Activated naive CD4-positive, alpha-beta T cell treated with anti-CD3 and anti-CD28 coated beads, Interleukin-2, amount 50 U/mL, for 16 hours (primary cell): ENCODE measurements at regions not wholly inside any gene's neighbourhood (a gene's known extent, or its start where the extent isn't known, plus 50 kb on each side); places are given as distances from the start of the nearest gene placed in this dataset.

ENCODE experiments used
- DNase-seq: peaks from one replicate; pipeline ENCODE4 v3.0.0-alpha.2; 2020

GRCh38 chr20:39954621-39955020 lies 734.4 kb downstream of the MAFB start:
- no peak for DNase-seq

DNA sequence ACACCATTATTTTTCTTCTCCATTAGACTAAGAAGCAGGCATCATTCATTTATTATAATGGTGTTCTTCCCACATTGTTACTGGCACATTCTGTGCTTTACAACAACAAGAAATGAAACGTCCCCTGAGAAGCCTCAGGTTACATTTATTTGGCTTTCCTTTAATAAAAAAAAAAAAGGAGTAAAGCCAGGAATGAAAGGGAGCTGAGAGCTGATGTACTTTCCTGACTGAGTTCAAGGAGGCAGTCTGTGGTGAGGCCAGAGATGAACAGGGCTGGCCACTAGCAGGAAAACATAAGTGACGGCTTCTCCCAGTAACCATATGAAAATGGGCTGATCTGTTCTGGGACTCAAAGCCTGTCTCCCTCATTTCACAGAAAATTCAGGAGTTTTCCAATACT lies 742.1 kb downstream of the MAFB start:
- DNase-seq, result no peak

GRCh38 chr20:39946053-39946810 lies 742.8 kb downstream of the MAFB start:
- no peak for DNase-seq

DNA sequence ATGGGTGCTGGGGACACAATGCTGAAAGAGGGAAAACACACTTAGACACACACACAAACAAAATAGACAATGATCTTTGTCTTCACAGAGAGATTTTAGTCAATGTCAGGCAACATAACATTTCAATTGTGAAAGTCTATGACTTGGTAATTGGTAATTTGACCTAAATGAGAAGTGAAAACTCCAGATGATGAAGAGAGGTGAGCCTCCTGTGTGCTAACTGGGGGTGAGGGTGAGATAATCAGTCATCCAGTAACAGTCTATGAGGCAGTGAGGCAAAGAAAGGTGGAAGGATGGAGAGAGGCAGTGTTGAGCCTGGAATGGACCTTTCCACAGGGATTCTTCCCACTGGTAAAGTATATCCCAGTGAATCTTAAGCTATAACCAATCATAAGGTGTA lies 744.2 kb downstream of the MAFB start:
- DNase-seq, result no peak

DNA sequence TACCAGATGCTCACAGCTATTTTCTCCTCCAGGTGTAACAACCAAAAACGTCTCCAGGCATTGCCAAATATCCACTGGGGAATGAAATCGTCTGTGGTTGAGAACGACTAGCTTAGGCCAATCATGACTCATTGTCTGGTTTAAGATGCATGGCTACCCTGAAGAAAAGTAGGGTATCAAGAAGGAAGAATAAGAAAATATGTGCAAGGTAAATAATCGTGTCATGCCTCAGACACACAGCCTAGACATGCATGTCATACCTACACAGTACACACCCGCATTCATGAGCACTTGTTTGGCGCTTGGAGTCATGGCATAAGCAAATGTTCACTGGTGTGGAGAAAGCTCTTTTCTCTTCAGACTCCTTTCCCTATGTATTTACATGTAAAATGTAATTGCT lies 745.7 kb downstream of the MAFB start:
- no peak for DNase-seq

DNA sequence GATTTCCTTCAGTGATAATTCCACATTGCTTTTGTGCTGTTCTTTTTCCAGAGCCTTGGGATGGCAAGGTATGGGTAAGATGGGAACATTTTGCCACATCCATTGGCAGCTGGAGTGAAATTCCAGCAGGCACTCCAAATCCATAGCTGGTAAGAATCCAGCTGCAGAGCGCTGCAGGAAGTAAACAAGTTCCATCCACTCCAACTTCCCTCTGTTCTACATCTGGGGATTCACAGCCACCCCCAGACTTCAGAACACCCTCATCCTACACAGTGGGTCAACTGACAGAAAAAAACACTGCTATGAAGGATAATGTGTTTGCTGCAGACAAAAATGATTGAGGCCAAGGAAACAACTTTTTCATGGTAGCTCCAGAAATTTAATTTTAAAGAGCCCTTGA lies 747.8 kb downstream of the MAFB start:
- DNase-seq, result no peak

- no peak for DNase-seq
Observed at GRCh38 chr20:39939241-39939865, 749.7 kb downstream of the MAFB start.

GRCh38 chr20:39936401-39936800 lies 752.6 kb downstream of the MAFB start:
- no peak for DNase-seq

DNA sequence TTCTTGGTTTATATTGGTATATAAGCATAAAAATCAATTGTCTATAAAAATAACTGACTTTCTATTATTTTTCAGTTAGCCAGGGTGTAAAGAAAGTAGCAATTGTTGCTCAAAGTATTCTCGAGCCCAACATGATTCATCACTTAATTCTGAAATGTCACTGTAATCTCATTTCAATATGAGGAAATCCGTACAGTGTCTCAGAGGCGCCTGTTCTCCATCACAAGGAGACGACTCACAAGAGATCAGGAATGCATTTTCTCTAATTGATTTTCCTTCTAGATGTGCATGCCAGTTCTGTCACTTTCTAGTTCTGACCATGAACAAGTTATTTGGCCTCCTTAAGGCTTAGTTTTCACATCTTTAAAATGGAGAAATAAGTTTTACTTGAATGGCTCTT lies 753.1 kb downstream of the MAFB start:
- DNase-seq, result no peak

- DNase-seq, result no peak
Observed at GRCh38 chr20:39916236-39916765, 772.7 kb downstream of the MAFB start.

DNA sequence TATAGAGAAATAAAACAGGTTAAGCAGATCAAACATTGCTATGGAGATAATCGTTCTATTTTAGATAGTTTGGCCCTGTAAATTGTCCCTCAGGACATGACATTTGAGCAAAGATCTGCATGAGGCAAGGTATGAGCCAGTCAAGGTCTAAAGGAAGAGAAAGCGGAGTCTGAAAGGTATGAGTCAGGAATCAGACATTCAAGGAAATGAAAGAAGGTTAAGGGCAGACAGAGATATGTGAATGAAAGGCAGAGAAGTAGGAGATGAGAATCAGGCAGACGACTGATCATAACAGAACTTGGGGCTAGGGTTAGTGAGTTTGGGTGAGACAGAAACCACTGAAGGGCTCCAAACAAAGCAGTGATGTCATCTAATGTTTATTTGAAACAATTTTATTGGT lies 775.8 kb downstream of the MAFB start:
- no peak for DNase-seq

GRCh38 chr20:39911497-39911896 lies 777.5 kb downstream of the MAFB start:
- no peak for DNase-seq

GRCh38 chr20:39910536-39910935 lies 778.5 kb downstream of the MAFB start:
- DNase-seq, result no peak

- DNase-seq, result no peak
Observed at GRCh38 chr20:39909447-39909846, 779.6 kb downstream of the MAFB start.

DNA sequence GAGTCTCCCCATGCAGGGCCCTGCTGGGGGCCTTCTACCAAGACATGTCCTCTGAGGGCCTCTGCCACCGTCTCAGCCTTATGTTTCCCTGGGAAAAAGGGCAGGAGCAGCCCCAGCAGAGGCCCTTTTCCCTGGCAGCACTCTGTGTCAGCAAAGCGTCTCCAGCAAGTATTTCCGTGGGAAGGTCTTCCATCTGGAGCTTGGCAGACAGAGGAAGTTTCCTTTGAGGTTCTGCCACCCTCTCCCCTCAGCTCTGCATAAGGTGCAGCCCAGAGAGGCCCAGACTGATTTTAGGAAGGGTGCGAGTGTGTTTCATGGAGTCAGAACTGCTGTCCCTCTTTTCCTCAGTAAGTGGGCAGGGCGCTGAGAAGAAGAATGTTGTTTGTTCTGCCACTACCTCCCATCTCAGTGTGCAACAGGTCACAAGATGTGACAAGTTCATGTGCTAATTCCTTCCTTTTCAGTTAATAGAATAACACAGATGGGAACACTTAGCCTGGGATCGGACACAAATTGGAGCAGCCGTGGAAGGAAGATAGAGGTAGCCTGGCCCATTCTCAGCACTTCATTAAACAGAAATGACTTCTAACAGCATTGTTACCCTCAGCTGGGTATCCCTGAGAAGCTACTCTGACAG lies 784.4 kb downstream of the MAFB start:
- no peak for DNase-seq

DNA sequence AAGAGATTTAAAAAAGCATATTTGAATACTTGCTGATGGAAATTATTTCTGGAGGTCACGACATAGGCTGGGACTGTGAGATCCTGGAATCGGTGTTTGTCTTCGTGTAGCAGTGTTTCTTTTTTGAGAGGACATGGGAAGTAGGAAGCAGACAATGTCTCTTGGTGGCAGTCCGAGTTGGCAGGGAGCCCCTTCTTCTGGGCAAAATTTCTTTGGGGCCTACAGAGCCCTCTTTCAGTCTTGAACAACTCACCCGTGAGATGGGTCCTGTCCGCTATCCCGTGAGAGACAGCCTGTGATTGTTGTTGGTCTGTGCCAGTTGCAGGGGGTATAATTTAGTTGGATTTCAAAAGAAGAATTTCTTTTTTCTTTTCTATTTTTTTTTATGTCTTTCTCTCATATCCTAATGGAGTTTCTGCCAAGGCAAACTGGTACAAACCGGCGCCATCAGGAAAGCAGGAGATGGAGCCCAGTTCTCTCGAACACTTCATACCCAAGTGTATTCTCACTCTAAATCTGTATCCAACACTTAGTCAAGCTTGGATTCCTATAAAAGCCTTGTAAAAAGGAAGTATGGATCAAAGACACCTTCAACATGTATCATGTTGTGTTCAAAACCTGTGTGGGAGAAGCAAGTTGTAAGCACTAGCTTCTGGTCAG lies 785.1 kb downstream of the MAFB start:
- no peak for DNase-seq

DNA sequence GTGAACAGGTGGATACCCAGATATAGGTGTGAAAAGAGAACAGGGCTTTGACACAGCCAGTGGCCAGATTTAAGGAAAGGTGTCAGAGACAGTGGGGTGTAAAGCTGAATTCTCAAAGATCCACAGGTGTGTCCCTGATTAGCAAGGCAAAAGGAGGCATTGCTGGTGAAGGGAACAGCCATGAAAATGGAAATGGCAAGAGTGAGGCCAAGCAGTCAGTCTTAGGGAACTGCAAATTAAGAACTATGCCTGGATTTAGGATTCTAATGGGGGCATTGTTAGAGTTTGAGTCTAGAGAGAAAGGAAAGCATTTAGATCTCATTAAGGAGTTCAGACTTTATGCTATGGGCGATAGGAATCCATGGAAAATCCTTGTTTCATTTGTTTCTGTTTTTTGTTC lies 789.2 kb downstream of the MAFB start:
- DNase-seq, result no peak

DNA sequence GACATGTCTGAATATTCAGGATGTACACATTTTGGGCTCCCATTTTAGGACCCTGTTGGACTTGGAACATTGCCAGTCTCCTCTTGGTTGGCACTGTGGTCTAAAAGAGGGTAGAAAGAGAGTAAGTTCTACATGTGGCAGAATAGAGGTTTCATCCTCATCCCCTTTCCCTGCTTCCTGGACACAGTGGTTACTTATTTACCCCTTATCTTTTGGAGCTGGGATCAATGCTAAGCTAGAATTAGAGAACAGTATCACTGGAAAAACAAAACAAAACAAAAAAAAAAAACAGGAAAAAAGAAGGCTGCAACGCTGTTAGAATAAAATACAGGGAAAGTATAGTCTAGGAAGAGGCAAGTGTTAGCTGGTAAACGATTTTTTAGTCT lies 790.6 kb downstream of the MAFB start:
- DNase-seq, result no peak

GRCh38 chr20:39897781-39898466 lies 791.1 kb downstream of the MAFB start:
- no peak for DNase-seq

GRCh38 chr20:39897058-39897457 lies 792.0 kb downstream of the MAFB start:
- DNase-seq, result no peak

- DNase-seq, result no peak
Observed at GRCh38 chr20:39894067-39894466, 795.0 kb downstream of the MAFB start.

DNA sequence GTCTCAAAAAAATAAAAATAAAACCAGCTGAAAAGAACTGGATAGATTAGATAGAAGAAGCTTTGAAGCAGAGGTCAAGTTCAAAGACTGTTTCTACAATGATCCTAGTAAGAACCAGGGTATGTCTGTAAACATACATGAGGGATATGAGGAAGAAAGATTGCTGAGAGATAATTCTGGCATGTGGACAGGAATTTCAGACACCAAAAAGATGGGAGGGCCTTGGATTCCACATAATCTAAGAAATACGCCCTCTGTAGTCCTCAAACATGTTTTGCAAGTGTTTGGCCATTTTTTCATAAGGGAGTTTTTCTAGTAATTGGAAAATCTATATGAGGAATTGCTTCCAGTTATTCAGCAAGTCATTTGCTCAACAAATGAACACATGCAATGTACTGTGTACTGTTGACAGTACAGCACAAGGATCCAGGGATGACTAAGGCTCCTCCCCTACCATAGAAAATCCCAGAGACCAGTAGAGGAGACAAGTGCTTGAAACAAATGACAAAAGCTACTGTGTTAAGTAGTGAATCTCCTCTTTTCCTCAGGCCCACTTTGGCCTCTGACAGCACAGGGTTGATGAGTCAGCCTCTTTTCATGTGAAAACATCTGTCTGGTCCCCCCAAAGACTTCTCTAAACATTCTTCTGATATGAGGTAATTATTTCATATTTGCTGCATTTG lies 795.9 kb downstream of the MAFB start:
- no peak for DNase-seq
